Suprapubic skin (tissue), 4 donors: ENCODE measurements at regions not wholly inside any gene's neighbourhood (a gene's known extent, or its start where the extent isn't known, plus 50 kb on each side); places are given as distances from the start of the nearest gene placed in this dataset.

ENCODE experiments used
- DNase-seq, 2 donors: peaks; one replicate each; pipeline ENCODE4 v3.0.0-alpha.2; 2019; ENCODE audit warnings: low spot score in 2 of 2
- H3K27ac ChIP-seq: fragments of 200-600 bp; sonication (generic); one replicate; pipeline ENCODE4 v1.5.1; 2019
- H3K27me3 ChIP-seq: fragments of 200-600 bp; sonication (generic); one replicate; pipeline ENCODE4 v1.5.1; 2019
- H3K36me3 ChIP-seq: fragments of 200-600 bp; sonication (generic); one replicate; pipeline ENCODE4 v1.5.1; 2019
- H3K4me1 ChIP-seq: fragments of 200-600 bp; sonication (generic); one replicate; pipeline ENCODE4 v1.5.1; 2019
- H3K4me3 ChIP-seq: fragments of 200-600 bp; sonication (generic); one replicate; pipeline ENCODE4 v1.5.1; 2019; ENCODE audit warnings: mild to moderate bottlenecking
- H3K9me3 ChIP-seq: fragments of 200-600 bp; sonication (generic); one replicate; pipeline ENCODE4 v1.5.1; 2019
- CTCF ChIP-seq, 2 donors: fragments of 200-600 bp in 1 of 2; fragments of 450-650 bp in 1 of 2; sonication (generic) in 1 of 2; IDR thresholded peaks; one replicate each; pipeline ENCODE4 v1.5.1; 2016 to 2019; ENCODE audit warnings: antibody characterized with exemption in 2 of 2, mild to moderate bottlenecking in 1 of 2, moderate library complexity in 1 of 2
- EP300 ChIP-seq: sonication (generic); formaldehyde crosslinking; IDR thresholded peaks from one replicate; pipeline ENCODE4 v1.6.1; 2017; ENCODE audit warnings: antibody characterized with exemption
- POLR2A ChIP-seq, 2 donors: fragments of 450-650 bp; IDR thresholded peaks; one replicate each; pipeline ENCODE4 v1.6.1; 2017; ENCODE audit warnings: antibody characterized with exemption in 2 of 2, mild to moderate bottlenecking in 2 of 2, moderate library complexity in 2 of 2
- POLR2AphosphoS5 ChIP-seq, 3 donors: sonication (generic); formaldehyde crosslinking; IDR thresholded peaks; one replicate each; pipeline ENCODE4 v1.6.1; 2017; ENCODE audit warnings: antibody characterized with exemption in 3 of 3
- WGBS: methylation state at CpG from one replicate; pipeline ENCODE4 v1.1.5; 2018; 5-methylcytosine and 5-hydroxymethylcytosine counted together

- Histone ChIP-seq H3K27ac (no peak overlapping the region), H3K9me3 (no peaks in the 10 kb centered on the region), H3K36me3 (no peaks in the 10 kb centered on the region), H3K4me1 (no peaks in the 10 kb centered on the region), H3K4me3 (no peak overlapping the region), H3K27me3 (no peaks in the 10 kb centered on the region)
- TF ChIP-seq EP300, result no peak
- no peak for TF ChIP-seq POLR2A (IDR thresholded peaks at IDR 0.05)
- no peak for TF ChIP-seq POLR2AphosphoS5 (IDR thresholded peaks at IDR 0.05)
- TF ChIP-seq CTCF (IDR thresholded peaks at IDR 0.05), result no peak
- WGBS, result 85% methylated on average over 3 of the region's 3 CpGs
- DNase-seq, result no peak
Observed at GRCh38 chr9:81344366-81344765, 345.0 kb downstream of the TLE1 start.

DNA sequence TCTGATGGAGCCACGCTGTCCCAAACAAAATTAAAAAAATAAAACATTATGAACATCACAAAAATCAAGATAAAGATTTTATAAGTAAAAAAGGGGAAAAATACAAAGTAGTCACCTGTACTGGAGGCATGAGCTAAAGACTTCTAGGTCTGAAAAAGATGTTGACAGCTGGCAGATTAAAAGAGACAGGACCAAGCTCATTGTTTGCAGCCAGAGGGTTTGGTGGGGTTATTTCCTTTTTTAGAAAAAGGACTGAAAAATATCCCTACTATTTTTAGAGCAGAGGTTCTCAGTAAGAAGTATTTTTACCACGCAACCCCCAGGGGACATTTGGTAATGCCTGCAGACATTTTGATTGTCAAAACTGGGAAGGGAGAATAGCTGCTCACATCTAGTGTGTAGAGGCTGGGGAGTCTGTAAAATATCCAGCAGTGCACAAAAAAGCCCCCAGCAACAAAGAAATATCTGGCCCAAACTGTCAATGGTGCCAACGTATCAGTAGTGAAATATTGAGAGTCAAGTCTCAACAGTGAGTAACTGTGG, 353.4 kb downstream of the TLE1 start:
- Histone ChIP-seq H3K27me3 (no peaks in the 10 kb centered on the region), H3K9me3 (peaks cover 7% of the 10 kb centered on the region), H3K4me3 (no peak overlapping the region), H3K36me3 (no peaks in the 10 kb centered on the region), H3K4me1 (no peaks in the 10 kb centered on the region), H3K27ac (no peak overlapping the region)
- DNase-seq, result no peak
- TF ChIP-seq EP300 (no peak), POLR2AphosphoS5 (IDR thresholded peaks at IDR 0.05) (no peak), POLR2A (IDR thresholded peaks at IDR 0.05) (no peak), CTCF (IDR thresholded peaks at IDR 0.05) (no peak)
- 80% methylated on average over 3 of the region's 3 CpGs for WGBS

DNA sequence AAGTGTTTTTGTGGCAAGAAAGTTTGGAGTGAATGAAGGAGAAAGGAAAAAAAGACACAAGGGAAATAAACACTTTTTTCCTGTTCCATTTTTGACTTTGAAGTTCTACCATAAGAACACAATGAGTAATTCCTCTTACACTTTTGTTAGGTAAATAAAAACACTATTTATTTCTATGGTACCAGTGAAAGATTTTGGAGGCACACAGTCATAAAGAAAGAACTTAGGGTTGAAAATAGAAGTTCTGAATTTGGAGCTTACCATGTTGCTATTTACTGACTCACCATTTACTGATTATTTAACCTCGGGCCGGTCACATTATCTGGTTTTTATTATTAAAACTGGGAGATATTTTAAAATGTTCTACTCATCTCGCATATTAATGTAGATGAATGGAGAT, 367.8 kb downstream of the TLE1 start:
- DNase-seq, result no peak
- no peaks in the 10 kb centered on the region for H3K36me3 ChIP-seq
- H3K27me3 ChIP-seq, result no peaks in the 10 kb centered on the region
- no peak overlapping the region for H3K4me3 ChIP-seq
- TF ChIP-seq CTCF (IDR thresholded peaks at IDR 0.05) (no peak), EP300 (no peak), POLR2A (IDR thresholded peaks at IDR 0.05) (no peak), POLR2AphosphoS5 (IDR thresholded peaks at IDR 0.05) (no peak)
- WGBS, result 76% methylated on average over 3 of the region's 3 CpGs
- H3K9me3 ChIP-seq, result peaks cover 5% of the 10 kb centered on the region
- no peaks in the 10 kb centered on the region for H3K4me1 ChIP-seq
- H3K27ac ChIP-seq, result no peak overlapping the region

- Histone ChIP-seq H3K27me3 (no peaks in the 10 kb centered on the region), H3K4me1 (no peaks in the 10 kb centered on the region), H3K27ac (no peak overlapping the region), H3K36me3 (no peaks in the 10 kb centered on the region), H3K4me3 (no peak overlapping the region), H3K9me3 (peaks cover 5% of the 10 kb centered on the region)
- no peak for TF ChIP-seq POLR2AphosphoS5 (IDR thresholded peaks at IDR 0.05)
- TF ChIP-seq POLR2A (IDR thresholded peaks at IDR 0.05), result no peak
- no peak for TF ChIP-seq CTCF (IDR thresholded peaks at IDR 0.05)
- TF ChIP-seq EP300, result no peak
- DNase-seq, result no peak
- WGBS, result 67% methylated on average over 4 of the region's 4 CpGs
Observed at GRCh38 chr9:81320909-81321482, 368.4 kb downstream of the TLE1 start.

GRCh38 chr9:81318571-81318970, 370.8 kb downstream of the TLE1 start:
- no peak for DNase-seq
- Histone ChIP-seq H3K9me3 (peaks cover 2% of the 10 kb centered on the region), H3K27ac (no peak overlapping the region), H3K36me3 (no peaks in the 10 kb centered on the region), H3K4me1 (no peaks in the 10 kb centered on the region), H3K4me3 (no peak overlapping the region), H3K27me3 (no peaks in the 10 kb centered on the region)
- WGBS, result 80% methylated on average over 3 of the region's 3 CpGs
- TF ChIP-seq EP300 (no peak), POLR2A (IDR thresholded peaks at IDR 0.05) (no peak), POLR2AphosphoS5 (IDR thresholded peaks at IDR 0.05) (no peak), CTCF (IDR thresholded peaks at IDR 0.05) (no peak)
